ENCODE measurements at regions not wholly inside any gene's neighbourhood (a gene's known extent, or its start where the extent isn't known, plus 50 kb on each side); places are given as distances from the start of the nearest gene placed in this dataset.
A peak's percentile ranks its signal among the peaks of the same experiment; 100 is the strongest.
"Not testable (repeated sequence)": the region's sequence is repeated elsewhere in the genome, so short reads cannot be mapped to it uniquely, and the experiment has no call there.

- Mint-ChIP-seq H3K9me3 (no peaks in the 10 kb centered on the region), H3K36me3 (ENCODE audit: low read depth) (no peaks in the 10 kb centered on the region), H3K4me3 (no peak overlapping the region), H3K27ac (no peak overlapping the region), H3K27me3 (no peaks in the 10 kb centered on the region), H3K4me1 (ENCODE audit: low read depth) (peaks cover 43% of the 10 kb centered on the region)
- intact Hi-C loops (cut with micrococcal nuclease), result loop anchor here (10.0 kb wide), 1 partner anchor 467 kb away; the partner anchor contains the start of gene IL12B
Observed at GRCh38 chr5:159801303-159801702, 115.0 kb upstream of the ADRA1B start.

- peaks cover 5% of the 10 kb centered on the region for H3K27me3 Mint-ChIP-seq
- no peaks in the 10 kb centered on the region for H3K9me3 Mint-ChIP-seq
Observed at GRCh38 chr5:159802661-159803060, 113.6 kb upstream of the ADRA1B start.

GRCh38 chr5:159804121-159804520 is 112.2 kb upstream of the ADRA1B start:
- Mint-ChIP-seq H3K27me3 (peaks cover 6% of the 10 kb centered on the region), H3K36me3 (ENCODE audit: low read depth) (no peaks in the 10 kb centered on the region), H3K9me3 (no peaks in the 10 kb centered on the region), H3K4me1 (ENCODE audit: low read depth) (peaks cover 43% of the 10 kb centered on the region), H3K4me3 (no peak overlapping the region), H3K27ac (peak overlapping the region; percentile 30)
- intact Hi-C loops (cut with micrococcal nuclease), result loop anchor here (10.0 kb wide), 1 partner anchor 469 kb away; the partner anchor contains the start of gene IL12B

More at GRCh38 chr5:159802661-159803060, 113.6 kb upstream of the ADRA1B start:
- intact Hi-C loops (cut with micrococcal nuclease), result loop anchor here (10.0 kb wide), 1 partner anchor 468 kb away; the partner anchor contains the start of gene IL12B
- Mint-ChIP-seq H3K27ac (no peak overlapping the region), H3K4me3 (no peak overlapping the region), H3K4me1 (ENCODE audit: low read depth) (peaks cover 44% of the 10 kb centered on the region), H3K36me3 (ENCODE audit: low read depth) (no peaks in the 10 kb centered on the region)

GRCh38 chr5:159805021-159805420 is 111.3 kb upstream of the ADRA1B start:
- intact Hi-C loops (cut with micrococcal nuclease), result loop anchor here (10.0 kb wide), 1 partner anchor 470 kb away; the partner anchor contains the start of gene IL12B
- Mint-ChIP-seq H3K4me3 (no peak overlapping the region), H3K4me1 (ENCODE audit: low read depth) (peaks cover 44% of the 10 kb centered on the region), H3K36me3 (ENCODE audit: low read depth) (no peaks in the 10 kb centered on the region), H3K9me3 (no peaks in the 10 kb centered on the region), H3K27me3 (peaks cover 6% of the 10 kb centered on the region), H3K27ac (peak overlapping the region; percentile 76)

- H3K27me3 Mint-ChIP-seq; H3K4me3 Mint-ChIP-seq; H3K9me3 Mint-ChIP-seq; H3K27ac Mint-ChIP-seq; H3K36me3 Mint-ChIP-seq (ENCODE audit: low read depth): not testable (repeated sequence)
- intact Hi-C loops (cut with micrococcal nuclease), result loop anchor here (10.0 kb wide), 1 partner anchor 472 kb away; the partner anchor contains the start of gene IL12B
- H3K4me1 Mint-ChIP-seq (ENCODE audit: low read depth), result peaks cover 43% of the 10 kb centered on the region
Observed at GRCh38 chr5:159807135-159807534, 109.1 kb upstream of the ADRA1B start.

- Mint-ChIP-seq H3K27ac (no peak overlapping the region), H3K27me3 (peaks cover 6% of the 10 kb centered on the region), H3K36me3 (ENCODE audit: low read depth) (no peaks in the 10 kb centered on the region), H3K4me3 (no peak overlapping the region), H3K4me1 (ENCODE audit: low read depth) (peaks cover 40% of the 10 kb centered on the region), H3K9me3 (no peaks in the 10 kb centered on the region)
- intact Hi-C loops (cut with micrococcal nuclease), result loop anchor here (10.0 kb wide), 1 partner anchor 473 kb away; the partner anchor contains the start of gene IL12B
Observed at GRCh38 chr5:159807586-159807985, 108.7 kb upstream of the ADRA1B start.

GRCh38 chr5:159811712-159812111 is 104.6 kb upstream of the ADRA1B start:
- H3K9me3 Mint-ChIP-seq, result no peaks in the 10 kb centered on the region
- no peak overlapping the region for H3K4me3 Mint-ChIP-seq
- peaks cover 13% of the 10 kb centered on the region for H3K4me1 Mint-ChIP-seq (ENCODE audit: low read depth)
- H3K27me3 Mint-ChIP-seq, result peaks cover 3% of the 10 kb centered on the region
- H3K36me3 Mint-ChIP-seq (ENCODE audit: low read depth), result no peaks in the 10 kb centered on the region
- no peak overlapping the region for H3K27ac Mint-ChIP-seq
- intact Hi-C loops (cut with micrococcal nuclease), result no loop called here

GRCh38 chr5:159812759-159813158 is 103.5 kb upstream of the ADRA1B start:
- intact Hi-C loops (cut with micrococcal nuclease); H3K4me1 Mint-ChIP-seq (ENCODE audit: low read depth); H3K27me3 Mint-ChIP-seq; H3K4me3 Mint-ChIP-seq; H3K27ac Mint-ChIP-seq; H3K9me3 Mint-ChIP-seq; H3K36me3 Mint-ChIP-seq (ENCODE audit: low read depth): not testable (repeated sequence)

- Mint-ChIP-seq H3K27me3 (no peaks in the 10 kb centered on the region), H3K27ac (no peak overlapping the region), H3K9me3 (no peaks in the 10 kb centered on the region), H3K4me1 (ENCODE audit: low read depth) (peaks cover 5% of the 10 kb centered on the region), H3K4me3 (no peak overlapping the region), H3K36me3 (ENCODE audit: low read depth) (no peaks in the 10 kb centered on the region)
- intact Hi-C loops (cut with micrococcal nuclease), result no loop called here
Observed at GRCh38 chr5:159814222-159814621, 102.1 kb upstream of the ADRA1B start.

- no peaks in the 10 kb centered on the region for H3K36me3 Mint-ChIP-seq (ENCODE audit: low read depth)
- H3K27ac Mint-ChIP-seq, result no peak overlapping the region
- intact Hi-C loops (cut with micrococcal nuclease), result no loop called here
- H3K9me3 Mint-ChIP-seq, result no peaks in the 10 kb centered on the region
- H3K27me3 Mint-ChIP-seq, result no peaks in the 10 kb centered on the region
- no peak overlapping the region for H3K4me3 Mint-ChIP-seq
- peaks cover 4% of the 10 kb centered on the region for H3K4me1 Mint-ChIP-seq (ENCODE audit: low read depth)
Observed at GRCh38 chr5:159814805-159815585, 101.3 kb upstream of the ADRA1B start.

GRCh38 chr5:159817262-159818029 is 98.8 kb upstream of the ADRA1B start:
- Mint-ChIP-seq H3K27me3 (peaks cover 3% of the 10 kb centered on the region), H3K9me3 (no peaks in the 10 kb centered on the region), H3K4me3 (no peak overlapping the region), H3K4me1 (ENCODE audit: low read depth) (no peaks in the 10 kb centered on the region), H3K27ac (no peak overlapping the region), H3K36me3 (ENCODE audit: low read depth) (no peaks in the 10 kb centered on the region)
- intact Hi-C loops (cut with micrococcal nuclease), result no loop called here

- H3K4me3 Mint-ChIP-seq, result no peak overlapping the region
- peaks cover 9% of the 10 kb centered on the region for H3K27me3 Mint-ChIP-seq
- H3K27ac Mint-ChIP-seq, result no peak overlapping the region
- intact Hi-C loops (cut with micrococcal nuclease), result no loop called here
- H3K9me3 Mint-ChIP-seq, result no peaks in the 10 kb centered on the region
- H3K4me1 Mint-ChIP-seq (ENCODE audit: low read depth), result no peaks in the 10 kb centered on the region
- no peaks in the 10 kb centered on the region for H3K36me3 Mint-ChIP-seq (ENCODE audit: low read depth)
Observed at GRCh38 chr5:159819591-159820411, 96.5 kb upstream of the ADRA1B start.

- Mint-ChIP-seq H3K4me1 (ENCODE audit: low read depth) (no peaks in the 10 kb centered on the region), H3K36me3 (ENCODE audit: low read depth) (no peaks in the 10 kb centered on the region), H3K9me3 (no peaks in the 10 kb centered on the region), H3K27me3 (peaks cover 11% of the 10 kb centered on the region), H3K4me3 (no peak overlapping the region), H3K27ac (no peak overlapping the region)
- intact Hi-C loops (cut with micrococcal nuclease), result no loop called here
Observed at GRCh38 chr5:159820692-159821091, 95.6 kb upstream of the ADRA1B start.

Measured in dendritic cell treated with granulocyte-macrophage colony-stimulating factor and Interleukin-4, amounts not matched to agents 40 ng/mL and 50 ng/mL, for 4 days (primary cell).